CD14-positive monocyte (primary cell): ENCODE measurements at regions not wholly inside any gene's neighbourhood (a gene's known extent, or its start where the extent isn't known, plus 50 kb on each side); places are given as distances from the start of the nearest gene placed in this dataset.

Experiments
- DNase-seq, 3 donors: peaks; one replicate each; pipeline ENCODE4 v3.0.0-alpha.2; 2011 to 2022
- H2AFZ ChIP-seq: 2 replicates; pipeline ENCODE4 v1.6.0; 2012; ENCODE audit warnings: mild to moderate bottlenecking, low read depth, low read length, inconsistent platforms; ENCODE audit not compliant: insufficient read depth, poor library complexity, severe bottlenecking
- H3K27ac ChIP-seq, 2 donors: 1 replicate in 1 of 2; 2 replicates in 1 of 2; pipeline ENCODE4 v1.5.1; 2012 to 2013; ENCODE audit warnings: low read length in 2 of 2, control low read depth in 1 of 2, inconsistent platforms in 1 of 2, low read depth in 1 of 2, mild to moderate bottlenecking in 1 of 2
- H3K27me3 ChIP-seq, 2 donors: one replicate each; pipeline versions ENCODE4 v1.6.0 to v1.6.1; 2011 to 2013; ENCODE audit warnings: low read length in 2 of 2; ENCODE audit not compliant: control insufficient read depth in 2 of 2, insufficient read depth in 2 of 2
- H3K36me3 ChIP-seq, 2 donors: replicated peaks in 1 of 2; 1 replicate in 1 of 2; 2 replicates in 1 of 2; pipeline versions ENCODE4 v1.5.1 to v1.6.1; 2012 to 2013; ENCODE audit warnings: low read length in 2 of 2, control low read depth in 1 of 2, inconsistent platforms in 1 of 2, mild to moderate bottlenecking in 1 of 2; ENCODE audit not compliant: insufficient read depth in 2 of 2, control insufficient read depth in 1 of 2
- H3K4me1 ChIP-seq, 2 donors: 1 replicate in 1 of 2; 2 replicates in 1 of 2; pipeline versions ENCODE4 v1.5.1 to v1.6.1; 2012 to 2013; ENCODE audit warnings: low read length in 2 of 2, control low read depth in 1 of 2, inconsistent platforms in 1 of 2, mild to moderate bottlenecking in 1 of 2, moderate library complexity in 1 of 2; ENCODE audit not compliant: insufficient read depth in 2 of 2, control insufficient read depth in 1 of 2
- H3K4me2 ChIP-seq: replicated peaks from 2 replicates; pipeline ENCODE3; 2012; ENCODE audit warnings: low read length, moderate library complexity, mild to moderate bottlenecking; ENCODE audit not compliant: poor library complexity, severe bottlenecking; ENCODE audit errors: extremely low read depth
- H3K4me3 ChIP-seq, 3 experiments: fragments of 200-600 bp in 1 of 3; sonication (generic) in 1 of 3; replicated peaks in 1 of 3; 1 replicate in 2 of 3; 2 replicates in 1 of 3; pipeline ENCODE4 v1.5.1; 2011 to 2013; ENCODE audit warnings: low read length in 3 of 3, mild to moderate bottlenecking in 3 of 3, control low read depth in 2 of 3, low read depth in 2 of 3, inconsistent platforms in 1 of 3, moderate library complexity in 1 of 3
- H3K79me2 ChIP-seq: 2 replicates; pipeline ENCODE4 v1.6.0; 2012; ENCODE audit warnings: mild to moderate bottlenecking, control low read depth, inconsistent platforms, low read length, moderate library complexity; ENCODE audit not compliant: insufficient read depth
- H3K9ac ChIP-seq: 2 replicates; pipeline ENCODE4 v1.6.0; 2017; ENCODE audit warnings: low read length, mild to moderate bottlenecking; ENCODE audit not compliant: insufficient read depth, poor library complexity, severe bottlenecking
- H3K9me3 ChIP-seq, 2 donors: replicated peaks in 1 of 2; 1 replicate in 1 of 2; 2 replicates in 1 of 2; pipeline versions ENCODE4 v1.5.1 to v1.6.1; 2012 to 2013; ENCODE audit warnings: low read length in 2 of 2, control low read depth in 1 of 2; ENCODE audit not compliant: control insufficient read depth in 1 of 2, insufficient read depth in 1 of 2
- H4K20me1 ChIP-seq: 2 replicates; pipeline ENCODE4 v1.6.0; 2012; ENCODE audit warnings: mild to moderate bottlenecking, low read length, control low read depth, moderate library complexity; ENCODE audit not compliant: insufficient read depth
- H3K27ac Mint-ChIP-seq, 7 donors: one replicate each; pipeline ENCODE4 v1.8.0; 2020; ENCODE audit warnings: mild to moderate bottlenecking in 7 of 7, mixed read lengths in 7 of 7, moderate library complexity in 6 of 7, inconsistent platforms in 2 of 7
- H3K27me3 Mint-ChIP-seq, 3 donors: one replicate each; pipeline ENCODE4 v1.8.0; 2021 to 2022; ENCODE audit warnings: low read depth in 3 of 3, mild to moderate bottlenecking in 3 of 3, mixed read lengths in 3 of 3, moderate library complexity in 3 of 3, inconsistent platforms in 1 of 3
- H3K36me3 Mint-ChIP-seq, 2 donors: one replicate each; pipeline ENCODE4 v1.8.0; 2020; ENCODE audit warnings: mixed read lengths in 2 of 2, inconsistent platforms in 1 of 2, mild to moderate bottlenecking in 1 of 2
- H3K4me1 Mint-ChIP-seq: one replicate; pipeline ENCODE4 v1.8.0; 2020; ENCODE audit warnings: mild to moderate bottlenecking, mixed read lengths
- H3K4me3 Mint-ChIP-seq, 2 donors: one replicate each; pipeline ENCODE4 v1.8.0; 2020; ENCODE audit warnings: mild to moderate bottlenecking in 2 of 2, mixed read lengths in 2 of 2, moderate library complexity in 1 of 2
- H3K9me3 Mint-ChIP-seq, 7 donors: one replicate each; pipeline ENCODE4 v1.8.0; 2020 to 2022; ENCODE audit warnings: mixed read lengths in 7 of 7, mild to moderate bottlenecking in 6 of 7, moderate library complexity in 6 of 7, inconsistent platforms in 2 of 7
- WGBS: methylation state at CpG from one replicate; pipeline ENCODE4 v1.1.5; 2013; ENCODE audit warnings: missing lambda C conversion rate; ENCODE audit not compliant: insufficient coverage; 5-methylcytosine and 5-hydroxymethylcytosine counted together
- intact Hi-C, 2 donors: fragments of 100-400 bp; cut with micrococcal nuclease; formaldehyde crosslinking; loops; one replicate each; pipeline versions ENCODE4 v1.15.0 to v1.15.1; 2023
- TF ChIP-seq, protein P1 (sequence below): fragments of 200-600 bp; IDR thresholded peaks from one replicate; pipeline ENCODE4 v1.8.0; 2022; ENCODE audit warnings: antibody characterized with exemption, mild to moderate bottlenecking

DNA sequence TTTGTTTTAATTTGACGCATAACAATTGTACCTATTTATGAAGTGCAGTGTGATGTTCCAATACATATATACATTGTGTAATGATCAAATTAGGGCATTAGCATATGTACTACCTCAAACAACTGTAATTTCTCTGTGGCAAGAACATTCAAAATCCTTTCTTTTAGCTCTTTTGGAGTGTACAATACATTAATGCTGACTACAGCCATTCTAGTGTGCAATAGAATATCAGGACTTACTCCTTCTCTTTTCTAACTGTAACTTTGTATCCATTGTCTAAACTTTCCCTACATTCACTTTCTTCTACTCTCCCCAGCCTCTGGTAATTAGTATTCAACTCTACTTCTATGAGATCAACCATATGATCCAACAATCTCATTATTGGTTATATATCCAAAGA, 1177.4 kb downstream of the KCNT2 start:
- no peak overlapping the region for H3K4me2 ChIP-seq
- no peak overlapping the region for H3K9ac ChIP-seq
- no peaks in the 10 kb centered on the region for H3K4me1 ChIP-seq
- H3K27ac Mint-ChIP-seq, result no peak overlapping the region
- H3K27me3 Mint-ChIP-seq, result no peaks in the 10 kb centered on the region
- no peaks in the 10 kb centered on the region for H3K36me3 Mint-ChIP-seq
- no peaks in the 10 kb centered on the region for H3K9me3 ChIP-seq
- peaks cover 0 to 3% (median 0%) of the 10 kb centered on the region in 7 donors for H3K9me3 Mint-ChIP-seq
- no peak for DNase-seq
- no peaks in the 10 kb centered on the region for H3K27me3 ChIP-seq
- H3K27ac ChIP-seq, result no peak overlapping the region
- WGBS, result no CpG with 5 or more reads among the region's 1 CpG
- TF ChIP-seq, protein P1, sequence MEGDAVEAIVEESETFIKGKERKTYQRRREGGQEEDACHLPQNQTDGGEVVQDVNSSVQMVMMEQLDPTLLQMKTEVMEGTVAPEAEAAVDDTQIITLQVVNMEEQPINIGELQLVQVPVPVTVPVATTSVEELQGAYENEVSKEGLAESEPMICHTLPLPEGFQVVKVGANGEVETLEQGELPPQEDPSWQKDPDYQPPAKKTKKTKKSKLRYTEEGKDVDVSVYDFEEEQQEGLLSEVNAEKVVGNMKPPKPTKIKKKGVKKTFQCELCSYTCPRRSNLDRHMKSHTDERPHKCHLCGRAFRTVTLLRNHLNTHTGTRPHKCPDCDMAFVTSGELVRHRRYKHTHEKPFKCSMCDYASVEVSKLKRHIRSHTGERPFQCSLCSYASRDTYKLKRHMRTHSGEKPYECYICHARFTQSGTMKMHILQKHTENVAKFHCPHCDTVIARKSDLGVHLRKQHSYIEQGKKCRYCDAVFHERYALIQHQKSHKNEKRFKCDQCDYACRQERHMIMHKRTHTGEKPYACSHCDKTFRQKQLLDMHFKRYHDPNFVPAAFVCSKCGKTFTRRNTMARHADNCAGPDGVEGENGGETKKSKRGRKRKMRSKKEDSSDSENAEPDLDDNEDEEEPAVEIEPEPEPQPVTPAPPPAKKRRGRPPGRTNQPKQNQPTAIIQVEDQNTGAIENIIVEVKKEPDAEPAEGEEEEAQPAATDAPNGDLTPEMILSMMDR, result no peak
- H3K36me3 ChIP-seq, result no peaks in the 10 kb centered on the region
- H3K4me3 ChIP-seq, result no peak overlapping the region
- no peaks in the 10 kb centered on the region for H4K20me1 ChIP-seq
- no peak overlapping the region for H2AFZ ChIP-seq
- H3K4me3 Mint-ChIP-seq, result no peak overlapping the region
- no peaks in the 10 kb centered on the region for H3K4me1 Mint-ChIP-seq
- intact Hi-C loops, result no loop called here
- H3K79me2 ChIP-seq, result no peaks in the 10 kb centered on the region

DNA sequence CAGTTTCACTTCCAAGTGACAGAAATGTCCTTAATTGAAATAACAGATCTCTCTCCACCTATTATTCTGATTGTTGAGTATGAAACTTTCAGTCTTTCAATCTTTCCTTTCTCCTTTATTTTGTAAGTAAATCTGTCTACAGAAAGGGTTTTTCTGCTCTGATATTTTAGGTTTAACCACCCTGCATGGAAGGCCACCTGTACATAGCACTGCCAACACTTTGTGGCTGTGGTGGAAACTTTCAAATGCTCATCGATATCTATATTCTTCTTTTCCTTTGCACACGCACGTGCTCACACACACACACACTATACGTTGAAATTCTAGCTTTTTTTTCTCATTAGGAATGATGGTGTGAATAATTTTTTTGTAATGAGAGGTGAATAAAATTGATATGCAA, 1179.3 kb downstream of the KCNT2 start:
- Histone ChIP-seq H3K36me3 (no peaks in the 10 kb centered on the region), H3K27ac (no peak overlapping the region), H3K9ac (no peak overlapping the region), H3K27me3 (no peaks in the 10 kb centered on the region), H3K4me3 (no peak overlapping the region), H3K4me2 (no peak overlapping the region), H3K79me2 (no peaks in the 10 kb centered on the region), H3K4me1 (no peaks in the 10 kb centered on the region), H3K9me3 (no peaks in the 10 kb centered on the region), H2AFZ (no peak overlapping the region), H4K20me1 (no peaks in the 10 kb centered on the region)
- H3K36me3 Mint-ChIP-seq, result no peaks in the 10 kb centered on the region
- H3K4me3 Mint-ChIP-seq, result no peak overlapping the region
- no peak for DNase-seq
- no peaks in the 10 kb centered on the region for H3K4me1 Mint-ChIP-seq
- no peaks in the 10 kb centered on the region for H3K27me3 Mint-ChIP-seq
- peaks cover 0 to 1% (median 0%) of the 10 kb centered on the region in 7 donors for H3K9me3 Mint-ChIP-seq
- intact Hi-C loops, result no loop called here
- TF ChIP-seq, protein P1, result no peak
- no peak overlapping the region for H3K27ac Mint-ChIP-seq
- WGBS, result no CpG with 5 or more reads among the region's 4 CpGs
